Thoracic aorta (tissue), 2 donors: ENCODE measurements at regions not wholly inside any gene's neighbourhood (a gene's known extent, or its start where the extent isn't known, plus 50 kb on each side); places are given as distances from the start of the nearest gene placed in this dataset.

Experiments
- ATAC-seq: fragments of 150-250 bp; one replicate; pipeline ENCODE4 v1.8.0; 2017; ENCODE audit warnings: low read depth; ENCODE audit not compliant: insufficient number of reproducible peaks, low FRiP score
- DNase-seq: peaks from one replicate; pipeline ENCODE4 v3.0.0-alpha.2; 2020; ENCODE audit warnings: low spot score
- H3K27ac ChIP-seq, 2 donors: fragments of 200-600 bp; sonication (generic); 1 replicate in 1 of 2; 2 replicates in 1 of 2; pipeline ENCODE4 v1.5.1; 2016; ENCODE audit warnings: mild to moderate bottlenecking in 2 of 2, moderate library complexity in 2 of 2
- H3K27me3 ChIP-seq: fragments of 200-600 bp; sonication (generic); replicated peaks from 2 replicates; pipeline ENCODE4 v1.6.0; 2016; ENCODE audit warnings: mild to moderate bottlenecking; ENCODE audit not compliant: insufficient read depth
- H3K36me3 ChIP-seq: fragments of 200-600 bp; sonication (generic); one replicate; pipeline ENCODE4 v1.5.1; 2016
- H3K4me1 ChIP-seq, 2 donors: fragments of 200-600 bp; sonication (generic); 1 replicate in 1 of 2; 2 replicates in 1 of 2; pipeline versions ENCODE4 v1.5.1 to v1.6.0; 2016; ENCODE audit warnings: low read depth in 2 of 2, mild to moderate bottlenecking in 1 of 2; ENCODE audit not compliant: control insufficient read depth in 1 of 2
- H3K4me3 ChIP-seq: fragments of 200-600 bp; sonication (generic); 2 replicates; pipeline ENCODE4 v1.5.1; 2016; ENCODE audit warnings: mild to moderate bottlenecking
- H3K9me3 ChIP-seq: fragments of 200-600 bp; sonication (generic); 2 replicates; pipeline ENCODE4 v1.5.1; 2016
- TF ChIP-seq, protein P1 (sequence below): fragments of 200-600 bp; sonication (generic); IDR thresholded peaks from one replicate; pipeline ENCODE4 v1.5.1; 2019; ENCODE audit warnings: antibody characterized with exemption

DNA sequence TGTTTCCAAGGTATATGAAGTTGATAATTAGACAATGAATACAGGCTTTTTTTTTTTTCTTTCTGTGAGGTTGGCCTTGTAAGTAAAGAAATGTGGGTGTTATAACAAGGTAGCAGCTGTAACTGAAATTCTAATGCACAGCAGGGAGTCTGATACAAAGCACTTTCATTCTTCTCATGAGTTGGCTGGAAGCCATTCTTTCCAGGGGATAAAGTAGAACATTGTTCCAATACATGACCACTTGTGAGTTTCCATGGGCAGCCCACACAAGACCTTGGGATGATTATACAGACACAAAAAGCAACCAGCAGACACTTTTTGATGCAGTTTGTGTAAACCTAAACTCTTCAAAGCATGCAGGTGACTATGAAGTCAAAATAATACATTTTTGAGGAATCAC, 1785.9 kb upstream of the WWC1 start:
- DNase-seq = no peak
- TF ChIP-seq, protein P1, sequence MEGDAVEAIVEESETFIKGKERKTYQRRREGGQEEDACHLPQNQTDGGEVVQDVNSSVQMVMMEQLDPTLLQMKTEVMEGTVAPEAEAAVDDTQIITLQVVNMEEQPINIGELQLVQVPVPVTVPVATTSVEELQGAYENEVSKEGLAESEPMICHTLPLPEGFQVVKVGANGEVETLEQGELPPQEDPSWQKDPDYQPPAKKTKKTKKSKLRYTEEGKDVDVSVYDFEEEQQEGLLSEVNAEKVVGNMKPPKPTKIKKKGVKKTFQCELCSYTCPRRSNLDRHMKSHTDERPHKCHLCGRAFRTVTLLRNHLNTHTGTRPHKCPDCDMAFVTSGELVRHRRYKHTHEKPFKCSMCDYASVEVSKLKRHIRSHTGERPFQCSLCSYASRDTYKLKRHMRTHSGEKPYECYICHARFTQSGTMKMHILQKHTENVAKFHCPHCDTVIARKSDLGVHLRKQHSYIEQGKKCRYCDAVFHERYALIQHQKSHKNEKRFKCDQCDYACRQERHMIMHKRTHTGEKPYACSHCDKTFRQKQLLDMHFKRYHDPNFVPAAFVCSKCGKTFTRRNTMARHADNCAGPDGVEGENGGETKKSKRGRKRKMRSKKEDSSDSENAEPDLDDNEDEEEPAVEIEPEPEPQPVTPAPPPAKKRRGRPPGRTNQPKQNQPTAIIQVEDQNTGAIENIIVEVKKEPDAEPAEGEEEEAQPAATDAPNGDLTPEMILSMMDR = no peak
- Histone ChIP-seq H3K36me3 (no peaks in the 10 kb centered on the region), H3K4me3 (no peak overlapping the region), H3K27me3 (no peaks in the 10 kb centered on the region), H3K27ac (no peak overlapping the region), H3K9me3 (no peaks in the 10 kb centered on the region), H3K4me1 (no peaks in the 10 kb centered on the region)
- ATAC-seq = no peak

DNA sequence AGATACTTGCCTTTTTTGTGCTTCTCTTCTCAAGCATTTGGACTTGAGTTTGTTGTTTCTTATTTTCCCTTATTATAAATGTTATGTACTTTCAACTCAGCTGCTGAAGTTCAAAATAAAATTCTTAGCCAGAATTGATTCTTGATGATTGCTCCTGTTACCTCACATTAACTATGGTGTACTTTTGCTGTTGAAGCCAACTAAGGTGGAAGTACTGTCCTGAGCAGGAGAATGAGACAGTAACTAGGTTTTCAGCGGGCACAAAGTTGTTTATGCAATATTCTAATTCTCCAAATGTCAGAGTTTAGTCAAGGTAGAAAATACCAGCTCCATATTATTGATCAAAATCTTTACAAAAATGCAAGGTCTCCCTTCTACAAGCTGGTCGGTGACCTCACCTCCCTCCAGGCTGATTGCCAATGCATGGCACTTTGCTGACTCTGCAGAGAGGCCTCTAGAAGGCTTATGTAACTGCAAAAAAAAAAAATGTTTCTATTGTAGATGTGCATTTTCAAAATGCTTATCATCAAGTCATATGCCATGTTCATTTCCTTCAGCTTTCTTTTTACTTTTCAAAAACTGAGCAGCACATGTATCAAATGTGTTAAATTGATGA, 1783.5 kb upstream of the WWC1 start:
- TF ChIP-seq, protein P1 = no peak

DNA sequence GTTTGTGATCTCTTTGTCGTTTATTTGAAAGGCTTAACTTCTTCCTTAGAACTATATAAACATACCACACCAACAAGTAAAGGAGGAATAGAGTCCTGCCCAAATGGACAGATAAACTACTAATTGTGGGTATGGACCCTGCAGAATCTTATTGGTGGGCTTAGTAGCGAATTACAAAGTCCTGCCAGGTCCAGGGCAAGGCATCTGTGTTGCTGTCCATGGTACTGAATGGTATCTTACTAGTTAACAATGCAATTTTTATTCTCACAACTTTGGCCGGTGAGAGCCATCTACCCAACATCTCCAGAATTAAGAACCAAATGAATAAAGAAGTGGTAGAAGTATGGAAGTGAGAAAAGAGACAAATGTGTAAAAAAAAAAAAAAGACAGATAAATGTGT, 1782.4 kb upstream of the WWC1 start:
- Histone ChIP-seq H3K4me1 (no peaks in the 10 kb centered on the region), H3K27ac (no peak overlapping the region), H3K4me3 (no peak overlapping the region), H3K9me3 (no peaks in the 10 kb centered on the region), H3K36me3 (no peaks in the 10 kb centered on the region), H3K27me3 (no peaks in the 10 kb centered on the region)
- ATAC-seq (no peak), DNase-seq (no peak)
- TF ChIP-seq, protein P1 = no peak

More for the DNA sequence above, 1783.5 kb upstream of the WWC1 start:
- DNase-seq (no peak), ATAC-seq (no peak)
- Histone ChIP-seq H3K36me3 (no peaks in the 10 kb centered on the region), H3K27me3 (no peaks in the 10 kb centered on the region), H3K27ac (no peak overlapping the region), H3K4me1 (no peaks in the 10 kb centered on the region), H3K4me3 (no peak overlapping the region), H3K9me3 (no peaks in the 10 kb centered on the region)

DNA sequence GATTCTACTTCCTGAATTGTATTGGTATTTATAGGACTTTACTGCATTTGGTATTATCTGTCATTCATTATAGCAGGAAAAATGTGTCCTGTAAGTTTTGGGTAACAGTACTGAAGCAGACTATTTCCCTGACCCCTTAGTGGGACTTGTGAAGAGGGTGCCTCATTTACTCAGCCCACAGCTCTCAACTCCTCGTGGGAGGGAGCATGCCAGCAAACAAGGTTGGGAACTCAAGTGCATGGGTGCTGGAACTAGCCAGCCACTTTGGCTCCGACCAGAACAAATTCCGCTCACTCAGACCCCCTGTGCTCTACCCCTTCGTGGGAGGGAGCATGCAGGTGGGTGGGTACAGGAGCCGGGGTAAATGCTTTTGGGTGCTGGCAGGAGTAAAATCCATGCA, 1773.5 kb upstream of the WWC1 start:
- Histone ChIP-seq H3K27me3 (no peaks in the 10 kb centered on the region), H3K9me3 (no peaks in the 10 kb centered on the region), H3K4me1 (no peaks in the 10 kb centered on the region), H3K27ac (no peak overlapping the region), H3K36me3 (no peaks in the 10 kb centered on the region), H3K4me3 (no peak overlapping the region)
- ATAC-seq (no peak), DNase-seq (no peak)
- TF ChIP-seq, protein P1 = no peak

DNA sequence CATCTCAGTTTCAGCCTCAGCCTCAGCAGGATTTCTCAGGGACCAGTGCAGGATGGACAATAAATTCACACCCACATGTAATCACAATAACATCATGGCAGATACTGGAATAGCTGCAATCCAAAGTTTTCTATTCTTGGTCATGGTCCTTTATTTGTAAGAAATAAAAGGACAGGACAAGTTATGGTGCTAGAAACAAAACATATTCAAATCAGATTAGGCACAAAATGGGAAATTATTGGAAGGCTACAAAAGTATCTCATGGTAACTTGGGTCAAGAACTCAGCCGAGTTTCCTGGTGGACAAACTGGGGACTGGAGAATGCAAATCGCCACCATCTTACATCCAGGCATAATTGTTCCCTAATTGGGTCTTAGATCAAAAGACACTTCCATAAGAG, 1768.2 kb upstream of the WWC1 start:
- H3K9me3 ChIP-seq = no peaks in the 10 kb centered on the region
- H3K4me1 ChIP-seq = no peaks in the 10 kb centered on the region
- no peaks in the 10 kb centered on the region for H3K36me3 ChIP-seq
- ATAC-seq = no peak
- no peak overlapping the region for H3K27ac ChIP-seq
- H3K4me3 ChIP-seq = no peak overlapping the region
- H3K27me3 ChIP-seq = no peaks in the 10 kb centered on the region
- TF ChIP-seq, protein P1 = no peak
- DNase-seq = no peak
